ENCODE measurements at regions not wholly inside any gene's neighbourhood (a gene's known extent, or its start where the extent isn't known, plus 50 kb on each side); places are given as distances from the start of the nearest gene placed in this dataset.
"Not testable (repeated sequence)": the region's sequence is repeated elsewhere in the genome, so short reads cannot be mapped to it uniquely, and the experiment has no call there.

DNA sequence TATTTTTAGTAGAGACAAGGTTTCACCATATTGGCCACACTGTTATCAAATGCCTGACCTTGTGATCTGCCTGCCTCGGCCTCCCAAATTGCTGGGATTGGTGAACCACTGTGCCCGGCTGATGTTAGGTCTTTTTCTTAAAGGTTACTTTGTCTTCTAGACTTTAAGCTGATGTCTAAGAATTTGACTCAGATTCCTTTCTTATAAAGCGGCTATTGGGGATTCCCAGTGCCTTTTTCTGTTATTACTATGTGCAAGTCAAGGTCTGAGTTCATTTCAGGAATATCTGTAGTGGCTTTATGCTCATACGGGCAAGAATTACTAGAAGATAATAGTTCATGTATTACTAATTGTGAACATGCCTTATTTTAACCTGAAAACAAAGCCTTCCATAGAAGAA, 102.8 kb downstream of the LAT start:
- DNase-seq = not testable (repeated sequence)

DNA sequence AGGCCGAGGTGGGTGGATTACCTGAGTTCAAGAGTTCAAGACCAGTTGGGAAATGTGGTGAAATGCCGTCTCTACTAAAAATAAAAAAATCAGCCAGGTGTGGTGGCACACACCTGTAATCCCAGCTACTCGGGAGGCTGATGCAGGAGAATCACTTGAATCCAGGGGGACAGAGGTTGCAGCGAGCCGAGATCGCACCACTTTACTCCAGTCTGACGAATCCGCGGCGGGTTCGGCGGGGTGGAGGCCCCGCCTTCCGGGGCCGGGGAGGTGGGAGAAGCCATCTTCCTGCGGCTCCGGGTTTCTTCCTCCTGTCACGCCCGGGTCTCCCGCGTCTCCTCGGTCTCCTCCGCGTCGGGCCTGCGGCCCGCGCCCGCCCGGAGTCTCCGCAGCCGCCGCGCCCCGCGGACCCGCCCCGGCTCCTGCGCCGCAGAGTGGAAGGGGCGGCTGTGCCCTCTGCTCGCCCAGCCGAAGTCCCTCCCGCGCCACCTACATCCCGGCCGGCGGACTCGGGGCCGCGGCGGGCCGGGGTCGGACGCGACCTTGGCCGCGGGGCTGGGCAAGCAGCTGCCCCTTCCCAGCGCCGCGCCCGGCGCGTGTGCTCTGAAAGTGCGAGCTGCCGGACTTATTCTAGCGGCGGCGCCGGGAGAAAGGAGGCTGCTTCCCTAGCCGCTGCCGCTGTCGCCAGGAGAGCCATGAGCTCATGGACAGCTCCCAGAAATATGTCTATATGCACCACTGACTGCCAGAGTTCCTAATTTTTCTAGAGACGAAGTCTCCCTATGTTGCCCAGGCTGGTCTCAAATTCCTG, 97.2 kb downstream of the LAT start:
- not testable (repeated sequence) for DNase-seq

DNA sequence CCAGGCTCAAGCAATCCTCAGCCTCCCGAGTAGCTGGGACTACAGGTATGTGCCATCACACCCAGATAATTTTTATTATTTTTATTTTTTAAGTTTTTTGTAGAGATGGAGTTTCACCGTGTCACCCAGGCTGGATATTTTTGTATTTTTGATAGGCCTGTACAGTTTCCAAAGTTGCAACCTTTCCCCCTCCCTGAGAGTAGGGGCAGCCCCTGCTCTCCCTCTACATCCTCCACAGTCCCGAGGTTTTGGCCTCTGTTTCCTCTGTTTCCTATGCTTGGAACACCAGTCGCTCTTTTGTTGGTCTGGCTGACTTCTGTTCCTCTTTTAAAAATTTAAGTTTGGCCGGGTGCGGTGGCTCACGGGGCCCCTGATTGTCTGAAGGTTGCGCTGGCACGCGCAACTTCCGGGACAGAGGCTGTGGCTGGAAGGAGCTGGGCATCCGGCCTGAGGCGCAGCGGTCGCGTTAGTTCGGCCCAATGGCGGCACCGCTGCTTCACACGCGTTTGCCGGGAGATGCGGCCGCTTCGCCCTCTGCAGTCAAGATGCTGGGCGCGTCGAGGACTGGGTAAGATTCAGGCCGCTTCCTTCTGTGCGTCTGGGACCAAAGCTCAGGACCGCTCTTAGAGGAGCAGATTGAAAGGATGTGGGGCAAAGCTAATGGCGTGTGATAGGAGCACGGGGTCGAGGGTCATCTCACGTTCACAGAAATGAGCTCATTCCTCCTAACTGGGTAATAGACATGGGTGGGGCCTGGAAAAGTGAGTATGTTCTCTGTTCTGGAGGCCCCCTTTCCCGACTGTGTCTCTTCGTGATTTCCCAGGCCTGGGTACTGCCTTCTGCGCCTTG, 89.9 kb downstream of the LAT start:
- DNase-seq = peak; percentile 69

DNA sequence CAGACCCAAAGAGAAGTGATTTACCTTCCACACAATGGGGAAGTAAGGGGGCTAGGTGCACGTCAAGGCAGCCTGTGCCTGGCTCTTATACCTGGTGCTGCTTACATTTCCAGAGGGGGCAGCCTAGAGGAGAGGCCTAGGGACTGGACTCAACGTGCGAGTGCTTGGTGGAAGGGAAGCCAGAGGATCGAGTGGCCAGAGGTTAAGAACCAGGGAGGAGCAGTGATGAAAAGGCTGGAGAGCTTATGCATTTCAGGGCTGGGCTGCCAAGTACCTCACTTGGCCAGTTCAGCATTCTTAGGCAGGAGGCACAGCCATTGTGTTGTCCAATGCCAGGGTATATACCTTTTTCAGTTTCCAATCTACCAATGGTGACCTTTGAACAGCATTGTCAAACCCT, 77.4 kb downstream of the LAT start:
- not testable (repeated sequence) for DNase-seq

DNA sequence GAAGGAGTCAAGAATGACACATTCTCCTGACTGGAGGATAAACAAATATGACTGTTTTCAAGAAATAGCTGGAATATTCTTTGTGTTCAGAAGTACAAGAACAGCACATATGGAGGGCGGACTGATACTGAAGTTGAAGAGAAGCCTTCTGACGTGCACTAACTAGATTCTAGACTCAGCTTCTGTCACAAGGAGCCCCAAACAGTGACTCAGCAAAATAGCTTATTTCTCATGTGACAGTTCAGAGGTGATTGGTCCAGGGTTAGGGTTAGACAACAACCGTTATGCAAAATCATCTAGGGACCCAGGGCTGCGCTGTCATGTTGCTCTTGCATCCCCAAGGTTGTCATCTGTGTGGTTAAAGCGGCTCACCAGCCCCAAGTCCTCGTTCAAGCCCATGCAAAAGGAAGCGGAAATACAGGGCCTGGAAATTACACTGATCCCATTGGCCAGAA, 76.6 kb downstream of the LAT start:
- DNase-seq = not testable (repeated sequence)

DNA sequence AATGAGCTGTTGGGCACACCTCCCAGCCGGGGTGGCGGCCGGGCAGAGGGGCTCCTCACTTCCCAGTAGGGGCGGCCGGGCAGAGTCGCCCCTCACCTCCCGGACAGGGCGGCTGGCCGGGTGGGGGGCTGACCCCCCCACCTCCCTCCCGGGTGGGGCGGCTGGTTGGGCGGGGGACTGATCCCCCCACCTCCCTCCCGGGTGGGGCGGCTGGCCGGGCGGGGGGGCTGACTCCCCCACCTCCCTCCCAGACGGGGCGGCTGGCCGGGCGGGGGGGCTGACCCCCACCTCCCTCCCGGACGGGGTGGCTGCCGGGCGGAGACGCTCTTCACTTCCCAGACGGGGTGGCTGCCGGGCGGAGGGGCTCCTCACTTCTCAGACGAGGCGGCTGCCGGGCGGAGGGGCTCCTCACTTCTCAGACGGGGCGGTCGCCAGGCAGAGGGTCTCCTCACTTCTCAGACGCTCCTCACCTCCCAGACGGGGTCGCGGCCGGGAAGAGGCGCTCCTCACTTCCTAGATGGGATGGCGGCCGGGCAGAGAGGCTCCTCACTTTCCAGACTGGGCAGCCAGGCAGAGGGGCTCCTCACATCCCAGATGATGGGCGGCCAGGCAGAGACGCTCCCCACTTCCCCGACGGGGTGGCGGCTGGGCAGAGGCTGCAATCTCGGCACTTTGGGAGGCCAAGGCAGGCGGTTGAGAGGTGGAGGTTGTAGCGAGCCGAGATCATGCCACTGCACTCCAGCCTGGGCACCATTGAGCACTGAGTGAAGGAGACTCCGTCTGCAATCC, 75.4 kb downstream of the LAT start:
- not testable (repeated sequence) for DNase-seq

DNA sequence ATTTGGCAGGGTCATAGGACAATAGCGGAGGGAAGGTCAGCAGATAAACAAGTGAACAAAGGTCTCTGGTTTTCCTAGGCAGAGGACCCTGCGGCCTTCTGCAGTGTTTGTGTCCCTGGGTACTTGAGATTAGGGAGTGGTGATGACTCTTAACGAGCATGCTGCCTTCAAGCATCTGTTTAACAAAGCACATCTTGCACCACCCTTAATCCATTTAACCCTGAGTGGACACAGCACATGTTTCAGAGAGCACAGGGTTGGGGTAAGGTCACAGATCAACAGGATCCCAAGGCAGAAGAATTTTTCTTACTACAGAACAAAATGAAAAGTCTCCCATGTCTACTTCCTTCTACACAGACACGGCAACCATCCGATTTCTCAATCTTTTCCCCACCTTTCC, 74.7 kb downstream of the LAT start:
- not testable (repeated sequence) for DNase-seq
